Left lung (tissue), 4 donors: ENCODE measurements at regions not wholly inside any gene's neighbourhood (a gene's known extent, or its start where the extent isn't known, plus 50 kb on each side); places are given as distances from the start of the nearest gene placed in this dataset.

Source experiments
- ATAC-seq: fragments of 200-7000 bp; cut with Tn5 transposase; one replicate; pipeline ENCODE4 v1.9.1; 2020; ENCODE audit warnings: moderate library complexity
- DNase-seq, 4 donors: peaks; one replicate each; pipeline ENCODE4 v3.0.0-alpha.2; 2013 to 2020
- H3K27ac ChIP-seq, 2 donors: fragments of 200-600 bp; sonication (generic) in 1 of 2; one replicate each; pipeline versions ENCODE4 v1.5.0 to v1.8.0; 2020 to 2021
- H3K27me3 ChIP-seq, 2 donors: fragments of 200-600 bp; sonication (generic) in 1 of 2; one replicate each; pipeline versions ENCODE4 v1.5.0 to v1.8.0; 2020 to 2021
- H3K36me3 ChIP-seq, 2 donors: fragments of 200-600 bp; sonication (generic) in 1 of 2; one replicate each; pipeline versions ENCODE4 v1.5.0 to v1.8.0; 2020 to 2021
- H3K4me1 ChIP-seq, 2 donors: fragments of 200-600 bp; one replicate each; pipeline ENCODE4 v1.8.0; 2021
- H3K4me3 ChIP-seq, 2 donors: fragments of 200-600 bp; sonication (generic) in 1 of 2; one replicate each; pipeline versions ENCODE4 v1.5.0 to v1.8.0; 2020 to 2021; ENCODE audit warnings: mild to moderate bottlenecking in 1 of 2
- H3K9me3 ChIP-seq, 2 donors: fragments of 200-600 bp; sonication (generic) in 1 of 2; one replicate each; pipeline versions ENCODE4 v1.5.0 to v1.8.0; 2020 to 2021
- intact Hi-C, 2 donors: fragments of 100-400 bp; cut with DNase I; formaldehyde crosslinking; loops; one replicate each; pipeline versions ENCODE4 v1.11.2 to v1.14.2; 2022
- TF ChIP-seq, protein P1 (sequence below), 2 donors: fragments of 200-600 bp; sonication (generic) in 1 of 2; IDR thresholded peaks; one replicate each; pipeline versions ENCODE4 v1.5.0 to v1.8.0; 2021; ENCODE audit warnings: antibody characterized with exemption in 2 of 2
- donor health status: DM: no; HTN: yes; CAD: no.
- donor health status: DM: no; HTN: no; CAD: no.

- DNase-seq (no peak), ATAC-seq (no peak)
- H3K9me3 ChIP-seq, result no peaks in the 10 kb centered on the region
- intact Hi-C loops, result no loop called here
- TF ChIP-seq, protein P1, sequence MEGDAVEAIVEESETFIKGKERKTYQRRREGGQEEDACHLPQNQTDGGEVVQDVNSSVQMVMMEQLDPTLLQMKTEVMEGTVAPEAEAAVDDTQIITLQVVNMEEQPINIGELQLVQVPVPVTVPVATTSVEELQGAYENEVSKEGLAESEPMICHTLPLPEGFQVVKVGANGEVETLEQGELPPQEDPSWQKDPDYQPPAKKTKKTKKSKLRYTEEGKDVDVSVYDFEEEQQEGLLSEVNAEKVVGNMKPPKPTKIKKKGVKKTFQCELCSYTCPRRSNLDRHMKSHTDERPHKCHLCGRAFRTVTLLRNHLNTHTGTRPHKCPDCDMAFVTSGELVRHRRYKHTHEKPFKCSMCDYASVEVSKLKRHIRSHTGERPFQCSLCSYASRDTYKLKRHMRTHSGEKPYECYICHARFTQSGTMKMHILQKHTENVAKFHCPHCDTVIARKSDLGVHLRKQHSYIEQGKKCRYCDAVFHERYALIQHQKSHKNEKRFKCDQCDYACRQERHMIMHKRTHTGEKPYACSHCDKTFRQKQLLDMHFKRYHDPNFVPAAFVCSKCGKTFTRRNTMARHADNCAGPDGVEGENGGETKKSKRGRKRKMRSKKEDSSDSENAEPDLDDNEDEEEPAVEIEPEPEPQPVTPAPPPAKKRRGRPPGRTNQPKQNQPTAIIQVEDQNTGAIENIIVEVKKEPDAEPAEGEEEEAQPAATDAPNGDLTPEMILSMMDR (IDR thresholded peaks at IDR 0.05), result no peak
- H3K27me3 ChIP-seq, result no peaks in the 10 kb centered on the region
- H3K27ac ChIP-seq, result no peak overlapping the region
- H3K36me3 ChIP-seq, result no peaks in the 10 kb centered on the region
- no peak overlapping the region for H3K4me3 ChIP-seq
- no peaks in the 10 kb centered on the region for H3K4me1 ChIP-seq
Measured at GRCh38 chr12:67217647-67218046, 51.5 kb upstream of the CAND1 start.
